ENCODE measurements at regions not wholly inside any gene's neighbourhood (a gene's known extent, or its start where the extent isn't known, plus 50 kb on each side); places are given as distances from the start of the nearest gene placed in this dataset.

DNA sequence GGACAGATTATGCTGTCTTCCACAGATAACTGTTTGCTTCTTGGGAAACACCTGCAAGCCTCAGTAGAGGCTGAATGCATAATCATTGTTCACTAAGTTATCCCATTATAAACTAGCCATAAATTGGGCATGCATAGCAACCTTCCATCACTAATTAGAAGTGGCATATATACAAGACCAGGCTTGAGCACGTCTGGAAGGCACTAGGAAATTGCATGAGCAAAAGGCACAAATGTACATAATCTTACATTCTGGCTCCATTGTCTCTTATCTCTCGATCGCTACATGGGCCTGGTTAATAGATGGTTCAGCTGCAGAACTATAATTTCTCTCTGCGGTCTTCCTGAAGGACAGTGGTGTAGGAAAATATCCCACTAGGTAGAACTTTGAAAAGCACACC, 679.2 kb downstream of the RPL10L start:
- TF ChIP-seq, protein P1, sequence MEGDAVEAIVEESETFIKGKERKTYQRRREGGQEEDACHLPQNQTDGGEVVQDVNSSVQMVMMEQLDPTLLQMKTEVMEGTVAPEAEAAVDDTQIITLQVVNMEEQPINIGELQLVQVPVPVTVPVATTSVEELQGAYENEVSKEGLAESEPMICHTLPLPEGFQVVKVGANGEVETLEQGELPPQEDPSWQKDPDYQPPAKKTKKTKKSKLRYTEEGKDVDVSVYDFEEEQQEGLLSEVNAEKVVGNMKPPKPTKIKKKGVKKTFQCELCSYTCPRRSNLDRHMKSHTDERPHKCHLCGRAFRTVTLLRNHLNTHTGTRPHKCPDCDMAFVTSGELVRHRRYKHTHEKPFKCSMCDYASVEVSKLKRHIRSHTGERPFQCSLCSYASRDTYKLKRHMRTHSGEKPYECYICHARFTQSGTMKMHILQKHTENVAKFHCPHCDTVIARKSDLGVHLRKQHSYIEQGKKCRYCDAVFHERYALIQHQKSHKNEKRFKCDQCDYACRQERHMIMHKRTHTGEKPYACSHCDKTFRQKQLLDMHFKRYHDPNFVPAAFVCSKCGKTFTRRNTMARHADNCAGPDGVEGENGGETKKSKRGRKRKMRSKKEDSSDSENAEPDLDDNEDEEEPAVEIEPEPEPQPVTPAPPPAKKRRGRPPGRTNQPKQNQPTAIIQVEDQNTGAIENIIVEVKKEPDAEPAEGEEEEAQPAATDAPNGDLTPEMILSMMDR (IDR thresholded peaks at IDR 0.05): no peak
- TF ChIP-seq EP300 (IDR thresholded peaks at IDR 0.05): no peak

All from ovary (tissue), 3 donors.